ENCODE measurements at regions not wholly inside any gene's neighbourhood (a gene's known extent, or its start where the extent isn't known, plus 50 kb on each side); places are given as distances from the start of the nearest gene placed in this dataset.

GRCh38 chr15:79230766-79231165, 51.8 kb upstream of the ANKRD34C start:
- no TSS peak for BruUV-seq (replicated peaks)
- CTCF ChIA-PET = no interaction called here

GRCh38 chr15:79222808-79223207, 59.7 kb upstream of the ANKRD34C start:
- no peaks in the 10 kb centered on the region for H3K4me1 ChIP-seq (ENCODE audit: control insufficient read depth in 1 of 2, insufficient read depth in 2 of 2, low read length in 2 of 2)
- H2AFZ ChIP-seq (ENCODE audit: low read depth, low read length, poor library complexity, severe bottlenecking) = no peak overlapping the region
- ATAC-seq (no peak), DNase-seq (ENCODE audit: low read depth, low spot score) (no peak)
- H3K4me3 ChIP-seq (replicated peaks in 1 of 2; ENCODE audit: low read depth in 1 of 2, low read length in 2 of 2) = no peak overlapping the region
- RAD21 ChIA-PET (ENCODE audit: low non-redundant PET in 1 of 2, low total read pairs in 2 of 2, uncharacterized antibody in 2 of 2, unreplicated experiment in 2 of 2) = no interaction called here
- no peak overlapping the region for H3K4me2 ChIP-seq (ENCODE audit: low read length)
- no peaks in the 10 kb centered on the region for H3K36me3 ChIP-seq (ENCODE audit: control insufficient read depth in 1 of 2, insufficient read depth in 2 of 2, low read length in 2 of 2)
- no peaks in the 10 kb centered on the region for H3K9me2 ChIP-seq (ENCODE audit: insufficient read depth)
- POLR2A ChIA-PET = no interaction called here
- intact Hi-C loops (cut with micrococcal nuclease) = no loop called here
- BruUV-seq (replicated peaks) = no TSS peak
- H4K20me1 ChIP-seq (ENCODE audit: insufficient read depth) = no peaks in the 10 kb centered on the region
- no peaks in the 10 kb centered on the region for H3K9me3 ChIP-seq (ENCODE audit: control insufficient read depth in 1 of 2, insufficient read depth in 1 of 2, low read depth in 1 of 2, low read length in 2 of 2)
- TF ChIP-seq SIN3A (IDR thresholded peaks at IDR 0.05; ENCODE audit: low read depth) = no peak
- TF ChIP-seq ZNF274 (IDR thresholded peaks at IDR 0.05; ENCODE audit: low read depth, low read length) = no peak
- TF ChIP-seq ZBTB33 (IDR thresholded peaks at IDR 0.05; ENCODE audit: extremely low read depth, insufficient replicate concordance, low read length) = no peak
- TF ChIP-seq ELF1 (IDR thresholded peaks at IDR 0.05; ENCODE audit: borderline replicate concordance, low read depth) = no peak
- no peak for TF ChIP-seq SRF (IDR thresholded peaks at IDR 0.05; ENCODE audit: low read depth)
- no peak for TF ChIP-seq CEBPB (IDR thresholded peaks at IDR 0.05; ENCODE audit: low read depth)
- no peak for TF ChIP-seq SP1 (IDR thresholded peaks at IDR 0.05; ENCODE audit: low read depth)
- TF ChIP-seq EZH2 (IDR thresholded peaks at IDR 0.05) = no peak
- TF ChIP-seq CBX3 (IDR thresholded peaks at IDR 0.05; ENCODE audit: low read depth) = no peak
- TF ChIP-seq ATF3 (IDR thresholded peaks at IDR 0.05) = no peak
- no peak overlapping the region for H3K27ac ChIP-seq (ENCODE audit: low read depth, low read length)
- no peaks in the 10 kb centered on the region for H3K79me2 ChIP-seq (ENCODE audit: insufficient read depth, low read length)
- CTCF ChIA-PET = interaction anchor here (1.1 kb wide), 1 partner anchor 194 kb away, joined by 3 read pairs; no protein-coding TSS in a partner anchor
- H3K27me3 ChIP-seq (ENCODE audit: insufficient read depth, low read length) = no peaks in the 10 kb centered on the region
- no peak overlapping the region for H3K9ac ChIP-seq (ENCODE audit: low read length)

More at GRCh38 chr15:79230766-79231165, 51.8 kb upstream of the ANKRD34C start:
- Histone ChIP-seq H3K27me3 (ENCODE audit: insufficient read depth, low read length) (peaks cover 6% of the 10 kb centered on the region), H3K9me2 (ENCODE audit: insufficient read depth) (no peaks in the 10 kb centered on the region), H4K20me1 (ENCODE audit: insufficient read depth) (no peaks in the 10 kb centered on the region), H3K4me2 (ENCODE audit: low read length) (no peak overlapping the region), H3K4me1 (ENCODE audit: control insufficient read depth in 1 of 2, insufficient read depth in 2 of 2, low read length in 2 of 2) (no peaks in the 10 kb centered on the region), H3K27ac (ENCODE audit: low read depth, low read length) (no peak overlapping the region), H3K9me3 (ENCODE audit: control insufficient read depth in 1 of 2, insufficient read depth in 1 of 2, low read depth in 1 of 2, low read length in 2 of 2) (0 out of 4 replicates have a peak, but pooled peaks cover 0 to 3% of the 10 kb centered on the region in 2 experiments), H3K4me3 (replicated peaks in 1 of 2; ENCODE audit: low read depth in 1 of 2, low read length in 2 of 2) (no peak overlapping the region), H3K79me2 (ENCODE audit: insufficient read depth, low read length) (no peaks in the 10 kb centered on the region), H3K9ac (ENCODE audit: low read length) (no peak overlapping the region), H3K36me3 (ENCODE audit: control insufficient read depth in 1 of 2, insufficient read depth in 2 of 2, low read length in 2 of 2) (no peaks in the 10 kb centered on the region), H2AFZ (ENCODE audit: low read depth, low read length, poor library complexity, severe bottlenecking) (no peak overlapping the region)
- DNase-seq (ENCODE audit: low read depth, low spot score) (no peak), ATAC-seq (no peak)
- POLR2A ChIA-PET = no interaction called here
- intact Hi-C loops (cut with micrococcal nuclease) = no loop called here
- TF ChIP-seq TCF7L2 (IDR thresholded peaks at IDR 0.05; ENCODE audit: borderline replicate concordance, extremely low read depth, insufficient read depth, insufficient read length) = no peak
- no peak for TF ChIP-seq MAX (IDR thresholded peaks at IDR 0.05)
- no peak for TF ChIP-seq EGR1 (IDR thresholded peaks at IDR 0.05; ENCODE audit: low read depth)
- no peak for TF ChIP-seq ATF3 (IDR thresholded peaks at IDR 0.05)
- no peak for TF ChIP-seq RAD21 (IDR thresholded peaks at IDR 0.05; ENCODE audit: low read depth)
- no peak for TF ChIP-seq JUND (IDR thresholded peaks at IDR 0.05)
- no peak for TF ChIP-seq SIN3A (IDR thresholded peaks at IDR 0.05; ENCODE audit: low read depth)
- no peak for TF ChIP-seq POLR2AphosphoS5 (IDR thresholded peaks at IDR 0.05; ENCODE audit: low read depth, low read length)
- RAD21 ChIA-PET (ENCODE audit: low non-redundant PET in 1 of 2, low total read pairs in 2 of 2, uncharacterized antibody in 2 of 2, unreplicated experiment in 2 of 2) = no interaction called here
